PC-9 (cell line): ENCODE measurements at regions not wholly inside any gene's neighbourhood (a gene's known extent, or its start where the extent isn't known, plus 50 kb on each side); places are given as distances from the start of the nearest gene placed in this dataset.

Source experiments
- BruUV-seq: library from RNA; stranded (reverse); fragments of 400-500 nt; replicated peaks from 2 replicates; lab custom pipeline; 2021; lab: Mats Ljungman, UMichigan
- CTCF ChIA-PET: fragments of 300-600 bp; sonication (Branson Sonifier 250); formaldehyde crosslinking; loops from one replicate; lab custom pipeline; 2022; ENCODE audit warnings: antibody characterized with exemption; lab: Charles Lee
- POLR2A ChIA-PET: fragments of 300-600 bp; sonication (Branson Sonifier 250); formaldehyde crosslinking; loops from one replicate; lab custom pipeline; 2022; ENCODE audit warnings: antibody characterized with exemption; ENCODE audit not compliant: unreplicated experiment; lab: Charles Lee
- DNase-seq, 2 experiments: peaks; one replicate each; pipeline versions ENCODE4 v3.0.0 to v3.0.0-alpha.2; 2015 to 2022; ENCODE audit warnings: mixed read lengths in 1 of 2
- H2AFZ ChIP-seq: fragments of 200-600 bp; sonication (generic); 2 replicates; pipeline ENCODE4 v1.8.1; 2017; ENCODE audit warnings: antibody characterized with exemption
- H3F3A ChIP-seq: fragments of 200-600 bp; sonication (generic); 2 replicates; pipeline ENCODE4 v1.8.1; 2017; ENCODE audit warnings: antibody characterized with exemption, mild to moderate bottlenecking, low read depth; ENCODE audit not compliant: insufficient read depth
- H3K27ac ChIP-seq: fragments of 200-600 bp; sonication (generic); 2 replicates; pipeline ENCODE4 v1.6.1; 2016; ENCODE audit warnings: mixed run types
- H3K27me3 ChIP-seq: fragments of 200-600 bp; sonication (generic); 2 replicates; pipeline ENCODE4 v1.6.1; 2016; ENCODE audit warnings: low read depth, mixed run types; ENCODE audit not compliant: insufficient read depth
- H3K36me3 ChIP-seq: fragments of 200-600 bp; sonication (generic); 2 replicates; pipeline ENCODE4 v1.6.1; 2016; ENCODE audit warnings: low read depth, mixed run types
- H3K4me1 ChIP-seq: fragments of 200-600 bp; sonication (generic); replicated peaks from 2 replicates; pipeline ENCODE4 v1.6.1; 2016; ENCODE audit warnings: mixed run types; ENCODE audit not compliant: insufficient read depth
- H3K4me2 ChIP-seq: fragments of 200-600 bp; sonication (generic); 2 replicates; pipeline ENCODE4 v1.6.1; 2017; ENCODE audit warnings: mixed run types
- H3K4me3 ChIP-seq: fragments of 200-600 bp; sonication (generic); 2 replicates; pipeline ENCODE4 v1.6.1; 2016; ENCODE audit warnings: mixed run types
- H3K79me2 ChIP-seq: fragments of 200-600 bp; sonication (generic); 2 replicates; pipeline ENCODE4 v1.6.1; 2017; ENCODE audit warnings: low read depth, mixed run types
- H3K9me2 ChIP-seq: fragments of 200-600 bp; sonication (generic); 2 replicates; pipeline ENCODE4 v1.8.1; 2017; ENCODE audit warnings: mild to moderate bottlenecking; ENCODE audit not compliant: insufficient read depth
- H3K9me3 ChIP-seq: fragments of 200-600 bp; sonication (generic); 2 replicates; pipeline ENCODE4 v1.8.1; 2016; ENCODE audit warnings: low read depth; ENCODE audit not compliant: insufficient read depth
- H4K20me1 ChIP-seq: fragments of 200-600 bp; sonication (generic); 2 replicates; pipeline ENCODE4 v1.8.1; 2017; ENCODE audit not compliant: insufficient read depth
- EZH2 ChIP-seq: fragments of 200-600 bp; sonication (generic); IDR thresholded peaks from 2 replicates; pipeline ENCODE4 v1.8.0; 2017; ENCODE audit warnings: antibody characterized with exemption, low read depth
- intact Hi-C: fragments of 100-400 bp; cut with micrococcal nuclease; formaldehyde crosslinking; loops from one replicate; pipeline ENCODE4 v1.10.0; 2022; ENCODE audit not compliant: unreplicated experiment
- TF ChIP-seq, protein P1 (sequence below): fragments of 200-600 bp; sonication (generic); conservative IDR thresholded peaks from 2 replicates; pipeline ENCODE4 v1.6.1; 2017; ENCODE audit warnings: mixed run types, antibody characterized with exemption, mild to moderate bottlenecking, moderate library complexity

DNA sequence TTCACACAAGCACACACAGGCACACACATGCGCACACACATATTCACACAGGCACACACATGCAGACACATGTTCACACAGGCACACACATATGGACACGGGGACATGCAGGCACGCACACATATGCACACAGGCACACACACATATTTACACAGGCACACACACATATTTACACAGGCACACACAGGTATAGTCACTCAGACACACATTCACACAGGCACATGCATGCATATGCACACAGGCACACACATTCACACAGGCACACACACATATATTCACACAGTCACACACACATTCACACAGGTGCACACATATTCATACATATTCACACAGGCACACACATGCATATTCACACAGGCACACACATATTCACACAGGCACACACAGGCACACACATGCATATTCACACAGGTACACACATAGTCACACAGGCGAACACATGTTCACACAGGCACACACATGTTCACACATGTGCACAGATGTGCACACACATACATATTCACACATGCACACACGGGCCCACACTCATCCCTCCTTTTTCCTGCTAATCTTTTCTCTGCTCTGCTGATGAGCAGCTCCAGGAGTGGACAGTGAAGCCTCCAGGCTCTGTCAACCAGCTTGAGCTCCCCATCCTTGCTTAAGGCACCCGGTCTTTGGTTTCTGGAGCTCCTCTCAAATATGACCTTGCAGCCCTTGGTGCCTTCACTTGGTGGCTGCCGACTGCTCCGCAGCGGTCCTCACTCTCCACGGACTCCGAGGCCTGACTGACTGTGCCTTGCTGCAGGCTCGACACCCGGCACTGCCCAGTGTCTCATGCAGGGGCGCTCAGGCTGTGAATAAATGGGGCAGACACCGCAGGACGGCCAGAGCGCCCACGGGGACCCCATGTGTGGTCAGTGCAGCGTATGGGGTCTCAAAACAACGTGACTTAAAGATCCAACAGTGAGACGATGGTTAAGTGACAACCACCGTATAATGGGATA lies 581.2 kb upstream of the MGMT start:
- Histone ChIP-seq H3K9me2 (no peaks in the 10 kb centered on the region), H3K27me3 (no peaks in the 10 kb centered on the region), H3K9me3 (no peaks in the 10 kb centered on the region), H3K27ac (no peak overlapping the region), H3K4me2 (no peak overlapping the region), H3K36me3 (no peaks in the 10 kb centered on the region), H3K4me1 (no peaks in the 10 kb centered on the region), H3F3A (no peaks in the 10 kb centered on the region), H3K4me3 (no peak overlapping the region), H4K20me1 (no peaks in the 10 kb centered on the region), H3K79me2 (no peaks in the 10 kb centered on the region), H2AFZ (no peak overlapping the region)
- BruUV-seq, result no TSS peak
- DNase-seq, result no peak
- ChIA-PET CTCF (no interaction called here), POLR2A (no interaction called here)
- TF ChIP-seq EZH2, result no peak
- TF ChIP-seq, protein P1, sequence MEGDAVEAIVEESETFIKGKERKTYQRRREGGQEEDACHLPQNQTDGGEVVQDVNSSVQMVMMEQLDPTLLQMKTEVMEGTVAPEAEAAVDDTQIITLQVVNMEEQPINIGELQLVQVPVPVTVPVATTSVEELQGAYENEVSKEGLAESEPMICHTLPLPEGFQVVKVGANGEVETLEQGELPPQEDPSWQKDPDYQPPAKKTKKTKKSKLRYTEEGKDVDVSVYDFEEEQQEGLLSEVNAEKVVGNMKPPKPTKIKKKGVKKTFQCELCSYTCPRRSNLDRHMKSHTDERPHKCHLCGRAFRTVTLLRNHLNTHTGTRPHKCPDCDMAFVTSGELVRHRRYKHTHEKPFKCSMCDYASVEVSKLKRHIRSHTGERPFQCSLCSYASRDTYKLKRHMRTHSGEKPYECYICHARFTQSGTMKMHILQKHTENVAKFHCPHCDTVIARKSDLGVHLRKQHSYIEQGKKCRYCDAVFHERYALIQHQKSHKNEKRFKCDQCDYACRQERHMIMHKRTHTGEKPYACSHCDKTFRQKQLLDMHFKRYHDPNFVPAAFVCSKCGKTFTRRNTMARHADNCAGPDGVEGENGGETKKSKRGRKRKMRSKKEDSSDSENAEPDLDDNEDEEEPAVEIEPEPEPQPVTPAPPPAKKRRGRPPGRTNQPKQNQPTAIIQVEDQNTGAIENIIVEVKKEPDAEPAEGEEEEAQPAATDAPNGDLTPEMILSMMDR, result no peak
- intact Hi-C loops, result no loop called here

DNA sequence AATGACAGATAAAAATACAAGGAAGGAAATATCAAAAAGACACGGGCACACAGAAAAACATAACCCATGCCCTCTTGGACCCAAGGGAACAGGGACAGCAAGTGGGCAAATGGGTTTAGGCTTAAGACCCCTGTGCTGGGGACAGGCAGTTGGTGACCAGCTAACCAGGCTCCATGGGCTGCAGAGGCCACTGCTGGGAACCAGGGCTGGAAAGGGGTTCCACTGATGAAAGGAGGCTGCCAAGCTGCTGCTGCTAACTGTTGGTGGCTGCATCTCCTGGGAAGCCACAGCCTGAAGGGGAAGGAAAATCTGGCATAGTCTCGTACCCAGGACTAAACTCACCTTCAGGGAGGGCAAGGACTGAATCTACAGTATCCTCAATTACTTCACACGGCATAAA lies 579.2 kb upstream of the MGMT start:
- Histone ChIP-seq H2AFZ (no peak overlapping the region), H3K9me3 (no peaks in the 10 kb centered on the region), H3K4me2 (no peak overlapping the region), H3K27ac (no peak overlapping the region), H3K79me2 (no peaks in the 10 kb centered on the region), H3K36me3 (no peaks in the 10 kb centered on the region), H4K20me1 (no peaks in the 10 kb centered on the region), H3K4me3 (no peak overlapping the region), H3K27me3 (no peaks in the 10 kb centered on the region), H3K9me2 (no peaks in the 10 kb centered on the region), H3F3A (no peaks in the 10 kb centered on the region), H3K4me1 (no peaks in the 10 kb centered on the region)
- CTCF ChIA-PET, result no interaction called here
- intact Hi-C loops, result no loop called here
- DNase-seq, result no peak
- POLR2A ChIA-PET, result no interaction called here
- TF ChIP-seq EZH2, result no peak
- TF ChIP-seq, protein P1, result no peak
- BruUV-seq, result no TSS peak

DNA sequence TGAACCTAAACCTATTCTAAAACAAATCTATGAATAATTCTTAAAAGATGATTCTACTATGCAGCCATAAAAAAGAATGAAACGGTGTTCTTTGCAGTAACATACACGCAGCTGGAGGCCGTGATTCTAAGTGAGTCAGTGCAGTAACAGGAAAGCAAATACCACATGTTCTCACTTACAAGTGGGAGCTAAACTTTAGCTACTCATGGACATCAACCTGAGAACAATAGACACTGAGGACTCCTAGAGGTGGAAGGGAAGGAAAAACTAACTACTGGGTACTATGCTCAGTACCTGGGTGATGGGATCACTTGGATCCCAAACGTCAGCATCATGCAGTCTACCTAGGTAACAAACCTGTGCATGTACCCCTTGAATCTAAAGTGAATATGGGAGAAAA lies 575.0 kb upstream of the MGMT start:
- intact Hi-C loops, result no loop called here
- POLR2A ChIA-PET, result no interaction called here
- Histone ChIP-seq H4K20me1 (no peaks in the 10 kb centered on the region), H3K4me1 (no peaks in the 10 kb centered on the region), H3K79me2 (no peaks in the 10 kb centered on the region), H3K9me3 (no peaks in the 10 kb centered on the region), H3K9me2 (no peaks in the 10 kb centered on the region), H3K27ac (no peak overlapping the region), H3K36me3 (no peaks in the 10 kb centered on the region), H3K27me3 (peaks cover 5% of the 10 kb centered on the region; the same call in 1 of the 2 replicates), H3K4me2 (no peak overlapping the region), H3K4me3 (no peak overlapping the region), H3F3A (no peaks in the 10 kb centered on the region), H2AFZ (no peak overlapping the region)
- no TSS peak for BruUV-seq
- no peak for TF ChIP-seq EZH2
- TF ChIP-seq, protein P1, result no peak
- CTCF ChIA-PET, result no interaction called here
- DNase-seq, result no peak
